Choroid plexus epithelial cell (primary cell): ENCODE measurements at regions not wholly inside any gene's neighbourhood (a gene's known extent, or its start where the extent isn't known, plus 50 kb on each side); places are given as distances from the start of the nearest gene placed in this dataset.

Experiments used
- DNase-seq: peaks from one replicate; pipeline ENCODE4 v3.0.0-alpha.2; 2010; ENCODE audit warnings: low read depth
- H3K4me3 ChIP-seq: 2 replicates; pipeline ENCODE4 v1.5.1; 2011; ENCODE audit warnings: low read depth, mild to moderate bottlenecking, control low read depth, low read length, moderate library complexity
- CTCF ChIP-seq: conservative IDR thresholded peaks from 2 replicates; pipeline ENCODE4 v1.5.1; 2011; ENCODE audit warnings: low read depth, mild to moderate bottlenecking, control low read depth, inconsistent platforms, low read length, moderate library complexity

GRCh38 chr1:209455145-209455544 lies 128.4 kb upstream of the CAMK1G start:
- DNase-seq: no peak
- no peak overlapping the region for H3K4me3 ChIP-seq
- no peak for TF ChIP-seq CTCF

GRCh38 chr1:209455661-209456358 lies 127.7 kb upstream of the CAMK1G start:
- DNase-seq: no peak
- TF ChIP-seq CTCF: no peak
- H3K4me3 ChIP-seq: no peak overlapping the region

GRCh38 chr1:209456878-209457277 lies 126.6 kb upstream of the CAMK1G start:
- DNase-seq: peak; percentile 14
- H3K4me3 ChIP-seq: no peak overlapping the region
- no peak for TF ChIP-seq CTCF

- DNase-seq: no peak
- no peak overlapping the region for H3K4me3 ChIP-seq
- TF ChIP-seq CTCF: no peak
Measured at GRCh38 chr1:209457401-209458125, 126.0 kb upstream of the CAMK1G start.

GRCh38 chr1:209458921-209459320 lies 124.6 kb upstream of the CAMK1G start:
- no peak for DNase-seq
- H3K4me3 ChIP-seq: no peak overlapping the region
- TF ChIP-seq CTCF: no peak

GRCh38 chr1:209461168-209461567 lies 122.3 kb upstream of the CAMK1G start:
- TF ChIP-seq CTCF: no peak
- no peak overlapping the region for H3K4me3 ChIP-seq
- no peak for DNase-seq

- DNase-seq: no peak
- TF ChIP-seq CTCF: no peak
- H3K4me3 ChIP-seq: no peak overlapping the region
Measured at GRCh38 chr1:209462433-209462832, 121.1 kb upstream of the CAMK1G start.
